K562 (cell line): ENCODE measurements at regions not wholly inside any gene's neighbourhood (a gene's known extent, or its start where the extent isn't known, plus 50 kb on each side); places are given as distances from the start of the nearest gene placed in this dataset.

ENCODE experiments used
- ATAC-seq: fragments of 200-7000 bp; cut with Tn5 transposase; 3 replicates; pipeline ENCODE4 v1.9.1; 2020; ENCODE audit warnings: moderate library complexity
- BruUV-seq: library from RNA; stranded (reverse); fragments of 400-500 nt; replicated peaks from 2 replicates; lab custom pipeline; 2021; lab: Mats Ljungman, UMichigan
- CTCF ChIA-PET: fragments of 300-600 bp; formaldehyde crosslinking; extraction: SDS; loops from one replicate; lab custom pipeline; 2021; ENCODE audit warnings: low intra/inter-chr PET ratio; lab: Yijun Ruan, JAX
- POLR2A ChIA-PET: fragments of 300-600, 350-650 bp; sonication (Branson Sonifier 250); formaldehyde crosslinking; extraction: SDS; loops from one replicate; lab custom pipeline; 2021; ENCODE audit warnings: antibody characterized with exemption, inconsistent platforms; lab: Yijun Ruan, JAX
- DNase-seq, 4 experiments: peaks; one replicate each; pipeline versions ENCODE4 v3.0.0 to v3.0.0-alpha.2; 2011 to 2018; ENCODE audit warnings: low spot score in 3 of 4, mixed read lengths in 3 of 4; ENCODE audit errors: extremely low read depth in 1 of 4
- FAIRE-seq: peaks from 2 replicates; lab custom pipeline; 2011; peaks lifted over from hg19 to GRCh38; lab: Jason Lieb, UNC
- H2AFZ ChIP-seq: 2 replicates; pipeline ENCODE4 v1.6.0; 2011; ENCODE audit warnings: low read depth, low read length, control low read depth, inconsistent platforms
- H3K27ac ChIP-seq: fragments of 200-600 bp; 3 replicates; pipeline ENCODE4 v1.8.0; 2011; ENCODE audit warnings: low read depth, mild to moderate bottlenecking, control low read depth, inconsistent platforms, low read length, moderate library complexity, mixed read lengths; ENCODE audit errors: extremely low read depth
- H3K27me3 ChIP-seq, 2 experiments: fragments of 300-600 bp in 1 of 2; 2 replicates in 1 of 2; 3 replicates in 1 of 2; pipeline versions ENCODE4 v1.6.0 to v1.8.0; 2011; ENCODE audit warnings: inconsistent platforms in 2 of 2, low read length in 2 of 2, mild to moderate bottlenecking in 1 of 2, mixed read lengths in 1 of 2, moderate library complexity in 1 of 2; ENCODE audit not compliant: control insufficient read depth in 2 of 2, insufficient read depth in 2 of 2
- H3K36me3 ChIP-seq: fragments of 300-600 bp; 3 replicates; pipeline ENCODE4 v1.8.0; 2011; ENCODE audit warnings: mild to moderate bottlenecking, low read length, inconsistent platforms; ENCODE audit not compliant: control insufficient read depth, insufficient read depth
- H3K4me1 ChIP-seq, 2 experiments: fragments of 200-600 bp in 1 of 2; replicated peaks in 1 of 2; 2 replicates in 1 of 2; 3 replicates in 1 of 2; pipeline versions ENCODE4 v1.5.1 to v1.8.0; 2011; ENCODE audit warnings: inconsistent platforms in 2 of 2, low read length in 2 of 2, mild to moderate bottlenecking in 1 of 2, mixed read lengths in 1 of 2, moderate library complexity in 1 of 2; ENCODE audit not compliant: control insufficient read depth in 2 of 2, insufficient read depth in 2 of 2
- H3K4me2 ChIP-seq: 2 replicates; pipeline ENCODE4 v1.6.1; 2011; ENCODE audit warnings: low read length, control low read depth, inconsistent platforms, mixed read lengths; ENCODE audit not compliant: insufficient read depth
- H3K4me3 ChIP-seq: fragments of 200-600 bp; sonication (generic), shearing (Covaris generic); 2 replicates; pipeline ENCODE4 v1.5.1; 2016; ENCODE audit warnings: control low read depth, inconsistent platforms
- H3K79me2 ChIP-seq: fragments of 200-600 bp; 3 replicates; pipeline ENCODE4 v1.8.0; 2011; ENCODE audit warnings: low read length, inconsistent platforms; ENCODE audit not compliant: control insufficient read depth, insufficient read depth
- H3K9ac ChIP-seq, 2 experiments: 2 replicates each; pipeline versions ENCODE4 v1.6.0 to v1.6.1; 2011; ENCODE audit warnings: low read depth in 2 of 2, low read length in 2 of 2, control low read depth in 1 of 2, inconsistent platforms in 1 of 2, mild to moderate bottlenecking in 1 of 2, mixed read lengths in 1 of 2; ENCODE audit not compliant: insufficient read depth in 1 of 2
- H3K9me1 ChIP-seq: one replicate; pipeline ENCODE4 v1.6.0; 2011; ENCODE audit warnings: inconsistent platforms, mild to moderate bottlenecking, low read length, moderate library complexity; ENCODE audit not compliant: control insufficient read depth, insufficient read depth
- H3K9me3 ChIP-seq: replicated peaks from 2 replicates; pipeline ENCODE4 v1.5.1; 2011; ENCODE audit warnings: low read depth, low read length, inconsistent platforms; ENCODE audit not compliant: control insufficient read depth, insufficient read depth
- H4K20me1 ChIP-seq: replicated peaks from 2 replicates; pipeline ENCODE4 v1.6.1; 2011; ENCODE audit warnings: low read length, inconsistent platforms, mixed read lengths; ENCODE audit not compliant: control insufficient read depth, insufficient read depth
- AFF1 ChIP-seq, 2 experiments: fragments of 450-650 bp; IDR thresholded peaks; 2 replicates each; pipeline ENCODE4 v1.6.1; 2018; ENCODE audit warnings: mild to moderate bottlenecking in 2 of 2, low read depth in 1 of 2; ENCODE audit not compliant: partially characterized antibody in 2 of 2
- BRF1 ChIP-seq: IDR thresholded peaks from 3 replicates; pipeline ENCODE4 v1.6.1; 2011; ENCODE audit warnings: borderline replicate concordance, mild to moderate bottlenecking; ENCODE audit not compliant: insufficient read length; ENCODE audit errors: extremely low read depth
- CBFB ChIP-seq: sonication (generic); formaldehyde crosslinking; IDR thresholded peaks from 2 replicates; pipeline ENCODE4 v1.4.0; 2020; ENCODE audit warnings: mild to moderate bottlenecking, missing genetic modification reagents
- E2F6 ChIP-seq, 2 experiments: IDR thresholded peaks; 2 replicates each; pipeline ENCODE4 v1.6.1; 2011; ENCODE audit warnings: borderline replicate concordance in 1 of 2, control low read depth in 1 of 2, low read depth in 1 of 2, low read length in 1 of 2, mild to moderate bottlenecking in 1 of 2, mixed read lengths in 1 of 2, moderate library complexity in 1 of 2; ENCODE audit not compliant: insufficient read depth in 1 of 2, insufficient read length in 1 of 2, poor library complexity in 1 of 2, severe bottlenecking in 1 of 2; ENCODE audit errors: extremely low read depth in 1 of 2
- HMGXB4 ChIP-seq: sonication (generic); formaldehyde crosslinking; IDR thresholded peaks from 2 replicates; pipeline ENCODE4 v1.8.1; 2023; ENCODE audit warnings: mild to moderate bottlenecking, missing genetic modification reagents
- MED1 ChIP-seq: sonication (generic); formaldehyde crosslinking; IDR thresholded peaks from 2 replicates; pipeline ENCODE4 v1.8.1; 2023; ENCODE audit warnings: missing genetic modification reagents, borderline replicate concordance
- MLX ChIP-seq, 2 experiments: fragments of 450-650 bp in 1 of 2; sonication (generic) in 1 of 2; formaldehyde crosslinking; conservative IDR thresholded peaks; 2 replicates each; pipeline versions ENCODE4 v1.4.0 to v1.8.1; 2020 to 2022; ENCODE audit warnings: mild to moderate bottlenecking in 1 of 2, missing genetic modification reagents in 1 of 2
- NFE2 ChIP-seq: IDR thresholded peaks from 2 replicates; pipeline ENCODE4 v1.6.1; 2014; ENCODE audit warnings: antibody characterized with exemption, low read depth
- POLR2B ChIP-seq: fragments of 450-650 bp; IDR thresholded peaks from 2 replicates; pipeline ENCODE4 v1.6.1; 2018; ENCODE audit warnings: low read depth; ENCODE audit not compliant: partially characterized antibody
- POLR3A ChIP-seq: IDR thresholded peaks from 2 replicates; pipeline ENCODE4 v1.6.1; 2011; ENCODE audit warnings: borderline replicate concordance, mild to moderate bottlenecking, moderate library complexity; ENCODE audit not compliant: insufficient read length, insufficient read depth; ENCODE audit errors: extremely low read depth
- WHSC1 ChIP-seq: IDR thresholded peaks from one replicate; pipeline ENCODE4 v1.6.1; 2012; ENCODE audit warnings: low read length, control low read depth, inconsistent platforms
- ZC3H8 ChIP-seq: fragments of 450-650 bp; IDR thresholded peaks from 2 replicates; pipeline ENCODE4 v1.6.1; 2017
- ZNF140 ChIP-seq: fragments of 250-450 bp; sonication (Bioruptor Pico); IDR thresholded peaks from 2 replicates; pipeline ENCODE4 v1.8.0; 2021; ENCODE audit warnings: moderate library complexity, mild to moderate bottlenecking, inconsistent platforms
- ZNF324 ChIP-seq: fragments of 250-450 bp; sonication (Bioruptor Pico); IDR thresholded peaks from 2 replicates; pipeline ENCODE4 v1.4.0; 2020; ENCODE audit warnings: mild to moderate bottlenecking
- WGBS: fragments of 100-300 bp; shearing (Covaris generic); methylation state at CpG from one replicate; pipeline ENCODE4 v1.1.6; 2016; ENCODE audit warnings: low coverage, mixed read lengths; ENCODE audit not compliant: insufficient coverage; ENCODE audit errors: missing lambda C conversion rate; 5-methylcytosine and 5-hydroxymethylcytosine counted together
- in situ Hi-C: fragments of 300-500 bp; cut with MboI; formaldehyde crosslinking; loops from 4 replicates; pipeline ENCODE4 v1.15.0; 2018; ENCODE audit warnings: inconsistent platforms, mixed read lengths
- intact Hi-C: fragments of 100-400 bp; cut with micrococcal nuclease; formaldehyde crosslinking; loops from 2 replicates; pipeline ENCODE4 v1.14.2; 2022

- no peak for FAIRE-seq
- H3K9ac ChIP-seq = no peak overlapping the region
- no peak for ATAC-seq
- intact Hi-C loops = no loop called here
- ChIA-PET CTCF (no interaction called here), POLR2A (no interaction called here)
- TF ChIP-seq MED1 (CRISPR knock-in tag) (no peak), ZNF140 (CRISPR knock-in tag) (no peak), HMGXB4 (CRISPR knock-in tag) (no peak), POLR2B (no peak), MLX (CRISPR knock-in tag; conservative IDR thresholded peaks at IDR 0.05) (no peak), WHSC1 (no peak), POLR3A (no peak), NFE2 (no peak), E2F6 (IDR thresholded peaks at IDR 0.05; ENCODE audit: borderline replicate concordance in 1 of 2, extremely low read depth in 1 of 2, insufficient read depth in 1 of 2, insufficient read length in 1 of 2, low read depth in 1 of 2, low read length in 1 of 2, poor library complexity in 1 of 2, severe bottlenecking in 1 of 2) (no peak), BRF1 (no peak), CBFB (CRISPR knock-in tag) (no peak), ZNF324 (CRISPR knock-in tag) (no peak), ZC3H8 (no peak), AFF1 (IDR thresholded peaks at IDR 0.05; ENCODE audit: low read depth in 1 of 2, partially characterized antibody in 2 of 2) (no peak)
- H3K27ac ChIP-seq = no peak overlapping the region
- no peak overlapping the region for H3K4me2 ChIP-seq
- no peaks in the 10 kb centered on the region for H3K79me2 ChIP-seq
- H3K27me3 ChIP-seq = no peaks in the 10 kb centered on the region
- 0% methylated on average over 5 of the region's 5 CpGs for WGBS
- no peaks in the 10 kb centered on the region for H3K36me3 ChIP-seq
- DNase-seq = no peak
- no peaks in the 10 kb centered on the region for H3K9me1 ChIP-seq
- BruUV-seq = no TSS peak
- no peaks in the 10 kb centered on the region for H4K20me1 ChIP-seq
- H3K4me3 ChIP-seq = no peak overlapping the region
- peaks cover 0 to 6% of the 10 kb centered on the region in 2 experiments; a peak in 1 of 5 replicates for H3K4me1 ChIP-seq
- no peak overlapping the region for H2AFZ ChIP-seq
- no peaks in the 10 kb centered on the region for H3K9me3 ChIP-seq
- in situ Hi-C loops = no loop called here
These were observed 263.0 kb upstream of the CCL2 start for GRCh38 chr17:33992113-33992512.
